H1 (cell line): ENCODE measurements at regions not wholly inside any gene's neighbourhood (a gene's known extent, or its start where the extent isn't known, plus 50 kb on each side); places are given as distances from the start of the nearest gene placed in this dataset.
"Not testable (repeated sequence)": the region's sequence is repeated elsewhere in the genome, so short reads cannot be mapped to it uniquely, and the experiment has no call there.

ENCODE experiments used
- CTCF ChIA-PET: fragments of 300-600 bp; sonication (Branson Sonifier 250); formaldehyde crosslinking; loops from one replicate; lab custom pipeline; 2021; ENCODE audit not compliant: partially characterized antibody; lab: Charles Lee
- POLR2A ChIA-PET: fragments of 300-600 bp; sonication (Branson Sonifier 250); formaldehyde crosslinking; loops from one replicate; lab custom pipeline; 2021; ENCODE audit warnings: inconsistent platforms; ENCODE audit not compliant: partially characterized antibody; lab: Charles Lee
- DNase-seq, 2 experiments: peaks; one replicate each; pipeline versions ENCODE4 v3.0.0 to v3.0.0-alpha.2; 2010 to 2022; ENCODE audit warnings: low spot score in 2 of 2, low read depth in 1 of 2, mixed read lengths in 1 of 2
- FAIRE-seq: peaks from 2 replicates; lab custom pipeline; 2011; peaks lifted over from hg19 to GRCh38; lab: Jason Lieb, UNC
- H2AFZ ChIP-seq: 2 replicates; pipeline ENCODE4 v1.8.1; 2012; ENCODE audit warnings: low read length, inconsistent platforms
- H2AK5ac ChIP-seq: 2 replicates; pipeline ENCODE4 v1.6.1; 2013; ENCODE audit warnings: low read depth, low read length
- H2BK120ac ChIP-seq: replicated peaks from 2 replicates; pipeline ENCODE3; 2013; ENCODE audit warnings: low read depth, low read length, inconsistent platforms
- H2BK12ac ChIP-seq: 2 replicates; pipeline ENCODE4 v1.6.1; 2013; ENCODE audit warnings: low read depth, low read length
- H2BK15ac ChIP-seq: 2 replicates; pipeline ENCODE4 v1.6.1; 2013; ENCODE audit warnings: low read length
- H2BK20ac ChIP-seq: 2 replicates; pipeline ENCODE4 v1.6.1; 2013; ENCODE audit warnings: low read length
- H2BK5ac ChIP-seq: 2 replicates; pipeline ENCODE4 v1.6.1; 2013; ENCODE audit warnings: low read depth, low read length
- H3K14ac ChIP-seq: 2 replicates; pipeline ENCODE4 v1.6.1; 2013; ENCODE audit warnings: inconsistent platforms; ENCODE audit not compliant: insufficient read length
- H3K18ac ChIP-seq: 2 replicates; pipeline ENCODE4 v1.6.1; 2013; ENCODE audit warnings: low read length; ENCODE audit errors: extremely low read depth
- H3K23ac ChIP-seq: 2 replicates; pipeline ENCODE4 v1.6.1; 2013; ENCODE audit warnings: inconsistent platforms; ENCODE audit not compliant: insufficient read length
- H3K23me2 ChIP-seq: 2 replicates; pipeline ENCODE4 v1.6.1; 2013; ENCODE audit warnings: low read depth, low read length
- H3K27ac ChIP-seq: 2 replicates; pipeline ENCODE4 v1.6.1; 2011; ENCODE audit warnings: low read depth, low read length, inconsistent platforms
- H3K27me3 ChIP-seq, 4 experiments: replicated peaks in 1 of 4; 1 replicate in 1 of 4; 2 replicates in 3 of 4; pipeline versions ENCODE4 v1.6.1 to v1.8.1; 2011 to 2013; ENCODE audit warnings: low read length in 3 of 4, mild to moderate bottlenecking in 3 of 4, inconsistent platforms in 2 of 4, mixed read lengths in 2 of 4, moderate library complexity in 1 of 4; ENCODE audit not compliant: control insufficient read depth in 3 of 4, insufficient read depth in 3 of 4; ENCODE audit errors: extremely low read depth in 1 of 4
- H3K36me3 ChIP-seq, 4 experiments: 2 replicates each; pipeline versions ENCODE4 v1.6.1 to v1.8.1; 2011 to 2013; ENCODE audit warnings: mild to moderate bottlenecking in 4 of 4, low read length in 3 of 4, moderate library complexity in 2 of 4, control low read depth in 1 of 4, inconsistent platforms in 1 of 4; ENCODE audit not compliant: insufficient read depth in 4 of 4, control insufficient read depth in 2 of 4
- H3K4ac ChIP-seq: replicated peaks from 2 replicates; pipeline ENCODE3; 2013; ENCODE audit warnings: low read length, low read depth, mixed read lengths, inconsistent platforms; ENCODE audit not compliant: insufficient read length
- H3K4me1 ChIP-seq, 4 experiments: replicated peaks in 1 of 4; 1 replicate in 1 of 4; 2 replicates in 3 of 4; pipeline versions ENCODE4 v1.6.1 to v1.8.1; 2011 to 2013; ENCODE audit warnings: low read length in 3 of 4, inconsistent platforms in 2 of 4, mixed read lengths in 1 of 4; ENCODE audit not compliant: insufficient read depth in 4 of 4, control insufficient read depth in 3 of 4
- H3K4me2 ChIP-seq, 2 experiments: 2 replicates each; pipeline versions ENCODE4 v1.6.1 to v1.8.1; 2011 to 2013; ENCODE audit warnings: low read depth in 2 of 2, low read length in 2 of 2, control low read depth in 1 of 2, inconsistent platforms in 1 of 2, mild to moderate bottlenecking in 1 of 2; ENCODE audit not compliant: insufficient read depth in 1 of 2
- H3K4me3 ChIP-seq, 4 experiments: fragments of 200-600, 300-600 bp in 1 of 4; sonication (generic), shearing (Covaris generic), sonication (Bioruptor Twin) in 1 of 4; 2 replicates each; pipeline versions ENCODE4 v1.5.1 to v1.8.1; 2011 to 2016; ENCODE audit warnings: low read length in 4 of 4, low read depth in 3 of 4, control low read depth in 2 of 4, inconsistent platforms in 2 of 4, mild to moderate bottlenecking in 2 of 4, mixed read lengths in 1 of 4, moderate library complexity in 1 of 4; ENCODE audit not compliant: insufficient read depth in 2 of 4; ENCODE audit errors: extremely low read depth in 1 of 4
- H3K56ac ChIP-seq: replicated peaks from 2 replicates; pipeline ENCODE3; 2013; ENCODE audit warnings: low read depth, mild to moderate bottlenecking, mixed read lengths, low read length, inconsistent platforms; ENCODE audit not compliant: insufficient read length
- H3K79me1 ChIP-seq: 2 replicates; pipeline ENCODE4 v1.6.1; 2013; ENCODE audit warnings: low read depth, low read length, control low read depth
- H3K79me2 ChIP-seq, 2 experiments: 2 replicates each; pipeline versions ENCODE4 v1.6.1 to v1.8.1; 2012 to 2013; ENCODE audit warnings: low read length in 2 of 2, mild to moderate bottlenecking in 2 of 2, inconsistent platforms in 1 of 2; ENCODE audit not compliant: insufficient read depth in 2 of 2, control insufficient read depth in 1 of 2
- H3K9ac ChIP-seq, 4 experiments: replicated peaks in 1 of 4; 1 replicate in 1 of 4; 2 replicates in 3 of 4; pipeline versions ENCODE4 v1.6.1 to v1.8.1; 2011 to 2013; ENCODE audit warnings: low read depth in 3 of 4, low read length in 3 of 4, control low read depth in 2 of 4, mild to moderate bottlenecking in 2 of 4, moderate library complexity in 2 of 4, inconsistent platforms in 1 of 4; ENCODE audit errors: extremely low read depth in 1 of 4
- H3K9me3 ChIP-seq, 2 experiments: 2 replicates each; pipeline versions ENCODE4 v1.6.1 to v1.8.1; 2012 to 2013; ENCODE audit warnings: mild to moderate bottlenecking in 2 of 2, moderate library complexity in 2 of 2, control low read depth in 1 of 2, inconsistent platforms in 1 of 2, low read depth in 1 of 2, low read length in 1 of 2, mixed read lengths in 1 of 2; ENCODE audit not compliant: insufficient read depth in 2 of 2
- H4K20me1 ChIP-seq, 2 experiments: replicated peaks in 1 of 2; 2 replicates each; pipeline versions ENCODE3 to v1.8.1; 2011 to 2013; ENCODE audit warnings: inconsistent platforms in 2 of 2, low read length in 2 of 2, mild to moderate bottlenecking in 1 of 2; ENCODE audit not compliant: insufficient read depth in 2 of 2, control insufficient read depth in 1 of 2
- H4K5ac ChIP-seq: 2 replicates; pipeline ENCODE4 v1.6.1; 2013; ENCODE audit warnings: low read length, low read depth, mixed read lengths, inconsistent platforms; ENCODE audit not compliant: insufficient read length
- H4K8ac ChIP-seq: 2 replicates; pipeline ENCODE4 v1.8.0; 2013; ENCODE audit warnings: mild to moderate bottlenecking, moderate library complexity, low read length, inconsistent platforms; ENCODE audit not compliant: insufficient read depth; ENCODE audit errors: extremely low read depth
- H4K91ac ChIP-seq: replicated peaks from 2 replicates; pipeline ENCODE3; 2013; ENCODE audit warnings: low read length, mixed read lengths, inconsistent platforms; ENCODE audit not compliant: insufficient read length
- WGBS, 2 experiments: shearing (Covaris generic) in 1 of 2; methylation state at CpG; one replicate each; pipeline versions ENCODE4 v1.1.6 to v1.1.7; 2013 to 2015; ENCODE audit warnings: low lambda C conversion rate in 2 of 2, mixed read lengths in 2 of 2, inconsistent platforms in 1 of 2, low coverage in 1 of 2, missing lambda C conversion rate in 1 of 2; ENCODE audit not compliant: insufficient replicate concordance in 2 of 2, insufficient coverage in 1 of 2, insufficient read length in 1 of 2; ENCODE audit errors: extremely low coverage in 1 of 2, missing lambda C conversion rate in 1 of 2; 5-methylcytosine and 5-hydroxymethylcytosine counted together

DNA sequence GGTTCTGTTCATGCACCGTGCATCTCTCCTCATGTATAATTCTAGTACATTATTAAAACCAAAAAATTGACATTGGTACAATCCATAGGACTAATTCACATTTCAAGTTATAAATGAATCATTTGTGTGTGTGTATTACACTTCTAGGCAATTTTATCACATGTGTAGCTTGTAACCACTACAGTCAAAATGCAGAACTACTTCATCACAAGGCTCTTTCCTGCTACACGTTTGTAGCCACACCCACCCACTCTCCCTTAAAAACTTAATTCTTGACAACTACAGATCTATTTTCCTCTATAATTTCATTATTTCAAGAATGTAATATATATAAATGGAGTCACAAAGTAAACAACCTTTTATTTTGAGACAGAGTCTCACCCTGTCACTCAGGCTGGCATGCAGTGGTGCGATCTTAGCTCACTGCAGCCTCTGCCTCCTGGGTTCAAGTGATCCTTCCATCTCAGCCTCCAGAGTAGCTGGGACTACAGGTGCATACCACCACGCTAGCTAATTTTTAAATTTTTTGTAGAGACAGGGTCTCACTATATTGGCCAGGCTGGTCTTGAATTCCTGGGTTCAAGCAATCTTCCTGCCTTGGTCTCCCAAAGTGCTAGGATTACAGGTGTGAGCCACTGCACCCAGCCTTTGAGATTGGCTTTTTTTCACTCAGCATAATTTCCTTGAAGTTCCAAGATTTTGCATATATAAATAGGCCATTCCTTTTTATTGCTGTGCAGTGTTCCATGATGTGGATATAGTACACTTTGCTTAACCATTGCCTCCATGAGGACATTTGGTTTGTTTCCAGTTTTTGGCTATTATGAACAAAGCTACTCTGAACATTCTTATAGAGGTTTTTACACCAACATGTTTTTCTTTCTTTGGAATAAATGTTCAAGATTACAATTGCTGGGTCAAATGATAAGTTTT, 88.7 kb downstream of the METTL2B start:
- DNase-seq, H3K23me2 ChIP-seq, H3K4me2 ChIP-seq, H2BK120ac ChIP-seq, H2BK12ac ChIP-seq, H3K27ac ChIP-seq, H3K4ac ChIP-seq, H2AFZ ChIP-seq, H3K79me2 ChIP-seq, H3K79me1 ChIP-seq, H3K9me3 ChIP-seq, H3K9ac ChIP-seq, H3K36me3 ChIP-seq, H3K27me3 ChIP-seq, H4K8ac ChIP-seq, H4K91ac ChIP-seq, H3K23ac ChIP-seq, CTCF ChIA-PET, H3K18ac ChIP-seq, H2BK5ac ChIP-seq, H3K14ac ChIP-seq, POLR2A ChIA-PET, H3K4me3 ChIP-seq, H4K20me1 ChIP-seq, H2BK15ac ChIP-seq, H2AK5ac ChIP-seq, H2BK20ac ChIP-seq, H3K4me1 ChIP-seq, H4K5ac ChIP-seq, H3K56ac ChIP-seq, FAIRE-seq: not testable (repeated sequence)
- 91 to 100% methylated on average over 1 to 4 of the region's 4 CpGs for WGBS, 2 experiments
